WTC11 (cell line): ENCODE measurements at regions not wholly inside any gene's neighbourhood (a gene's known extent, or its start where the extent isn't known, plus 50 kb on each side); places are given as distances from the start of the nearest gene placed in this dataset.

Experiments
- ATAC-seq: fragments of 200-7000 bp; cut with Tn5 transposase; 2 replicates; pipeline ENCODE4 v1.10.0; 2021; ENCODE audit warnings: mild to moderate bottlenecking, moderate library complexity
- CTCF ChIA-PET: fragments of 300-600 bp; sonication (Branson Sonifier 250); formaldehyde crosslinking; loops from one replicate; lab custom pipeline; 2021; ENCODE audit warnings: antibody characterized with exemption; lab: Charles Lee
- POLR2A ChIA-PET: fragments of 350-600 bp; sonication (Branson Sonifier 250); formaldehyde crosslinking; loops from one replicate; lab custom pipeline; 2021; ENCODE audit warnings: antibody characterized with exemption; lab: Charles Lee
- DNase-seq: peaks from one replicate; pipeline ENCODE4 v3.0.0; 2021; ENCODE audit warnings: low spot score
- H3K27ac Mint-ChIP-seq: 2 replicates; pipeline ENCODE4 v1.8.0; 2021; ENCODE audit warnings: mixed read lengths
- H3K27me3 Mint-ChIP-seq: 2 replicates; pipeline ENCODE4 v1.8.0; 2021; ENCODE audit warnings: low read depth, mild to moderate bottlenecking, moderate library complexity, mixed read lengths
- H3K36me3 Mint-ChIP-seq: 2 replicates; pipeline ENCODE4 v1.8.0; 2021; ENCODE audit warnings: mixed read lengths
- H3K4me1 Mint-ChIP-seq: 2 replicates; pipeline ENCODE4 v1.8.0; 2022; ENCODE audit warnings: mixed read lengths
- H3K4me3 Mint-ChIP-seq: 2 replicates; pipeline ENCODE4 v1.8.0; 2021; ENCODE audit warnings: mild to moderate bottlenecking, moderate library complexity, mixed read lengths
- H3K9me3 Mint-ChIP-seq: 2 replicates; pipeline ENCODE4 v1.8.0; 2021; ENCODE audit warnings: mixed read lengths
- ARID4B ChIP-seq: sonication (generic); formaldehyde crosslinking; IDR thresholded peaks from 2 replicates; pipeline ENCODE4 v1.8.0; 2023; ENCODE audit warnings: missing genetic modification reagents, mild to moderate bottlenecking, borderline replicate concordance
- FOXK1 ChIP-seq: sonication (generic); formaldehyde crosslinking; IDR thresholded peaks from 2 replicates; pipeline ENCODE4 v1.8.0; 2022; ENCODE audit warnings: mild to moderate bottlenecking, moderate library complexity, missing genetic modification reagents
- GRHL2 ChIP-seq: fragments of 250-450 bp; sonication (Bioruptor Pico); IDR thresholded peaks from 2 replicates; pipeline ENCODE4 v1.8.0; 2022; ENCODE audit warnings: mild to moderate bottlenecking, moderate library complexity; ENCODE audit not compliant: insufficient replicate concordance, severe bottlenecking
- MLX ChIP-seq: sonication (generic); formaldehyde crosslinking; IDR thresholded peaks from 2 replicates; pipeline ENCODE4 v1.8.1; 2023; ENCODE audit warnings: mild to moderate bottlenecking, missing genetic modification reagents, moderate library complexity
- ZNF317 ChIP-seq: sonication (generic); formaldehyde crosslinking; IDR thresholded peaks from 2 replicates; pipeline ENCODE4 v1.8.1; 2023; ENCODE audit warnings: low read depth, mild to moderate bottlenecking, moderate library complexity, missing genetic modification reagents, borderline replicate concordance
- ZNF671 ChIP-seq: fragments of 250-450 bp; sonication (Bioruptor Pico); IDR thresholded peaks from 2 replicates; pipeline ENCODE4 v1.8.0; 2021; ENCODE audit warnings: mild to moderate bottlenecking
- TF ChIP-seq, protein P1 (sequence below): sonication (generic); formaldehyde crosslinking; IDR thresholded peaks from 2 replicates; pipeline ENCODE4 v1.8.1; 2022; ENCODE audit warnings: low read depth, mild to moderate bottlenecking, moderate library complexity, missing genetic modification reagents, borderline replicate concordance
- TF ChIP-seq, protein P2 (sequence below): sonication (generic); formaldehyde crosslinking; IDR thresholded peaks from 2 replicates; pipeline ENCODE4 v1.8.1; 2023; ENCODE audit warnings: mild to moderate bottlenecking, missing genetic modification reagents
- TF ChIP-seq, protein P3 (sequence below): sonication (generic); formaldehyde crosslinking; conservative IDR thresholded peaks from 2 replicates; pipeline ENCODE4 v1.8.1; 2023; ENCODE audit warnings: mild to moderate bottlenecking, low read depth, missing genetic modification reagents, moderate library complexity

GRCh38 chr3:127137757-127138536, 55.0 kb upstream of the PRR23E start (continued):
- TF ChIP-seq GRHL2 (no peak), MLX (CRISPR knock-in tag) (no peak), ARID4B (CRISPR knock-in tag) (no peak)
- TF ChIP-seq, protein P1, sequence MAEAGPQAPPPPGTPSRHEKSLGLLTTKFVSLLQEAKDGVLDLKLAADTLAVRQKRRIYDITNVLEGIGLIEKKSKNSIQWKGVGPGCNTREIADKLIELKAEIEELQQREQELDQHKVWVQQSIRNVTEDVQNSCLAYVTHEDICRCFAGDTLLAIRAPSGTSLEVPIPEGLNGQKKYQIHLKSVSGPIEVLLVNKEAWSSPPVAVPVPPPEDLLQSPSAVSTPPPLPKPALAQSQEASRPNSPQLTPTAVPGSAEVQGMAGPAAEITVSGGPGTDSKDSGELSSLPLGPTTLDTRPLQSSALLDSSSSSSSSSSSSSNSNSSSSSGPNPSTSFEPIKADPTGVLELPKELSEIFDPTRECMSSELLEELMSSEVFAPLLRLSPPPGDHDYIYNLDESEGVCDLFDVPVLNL (CRISPR knock-in tag), result no peak

DNA sequence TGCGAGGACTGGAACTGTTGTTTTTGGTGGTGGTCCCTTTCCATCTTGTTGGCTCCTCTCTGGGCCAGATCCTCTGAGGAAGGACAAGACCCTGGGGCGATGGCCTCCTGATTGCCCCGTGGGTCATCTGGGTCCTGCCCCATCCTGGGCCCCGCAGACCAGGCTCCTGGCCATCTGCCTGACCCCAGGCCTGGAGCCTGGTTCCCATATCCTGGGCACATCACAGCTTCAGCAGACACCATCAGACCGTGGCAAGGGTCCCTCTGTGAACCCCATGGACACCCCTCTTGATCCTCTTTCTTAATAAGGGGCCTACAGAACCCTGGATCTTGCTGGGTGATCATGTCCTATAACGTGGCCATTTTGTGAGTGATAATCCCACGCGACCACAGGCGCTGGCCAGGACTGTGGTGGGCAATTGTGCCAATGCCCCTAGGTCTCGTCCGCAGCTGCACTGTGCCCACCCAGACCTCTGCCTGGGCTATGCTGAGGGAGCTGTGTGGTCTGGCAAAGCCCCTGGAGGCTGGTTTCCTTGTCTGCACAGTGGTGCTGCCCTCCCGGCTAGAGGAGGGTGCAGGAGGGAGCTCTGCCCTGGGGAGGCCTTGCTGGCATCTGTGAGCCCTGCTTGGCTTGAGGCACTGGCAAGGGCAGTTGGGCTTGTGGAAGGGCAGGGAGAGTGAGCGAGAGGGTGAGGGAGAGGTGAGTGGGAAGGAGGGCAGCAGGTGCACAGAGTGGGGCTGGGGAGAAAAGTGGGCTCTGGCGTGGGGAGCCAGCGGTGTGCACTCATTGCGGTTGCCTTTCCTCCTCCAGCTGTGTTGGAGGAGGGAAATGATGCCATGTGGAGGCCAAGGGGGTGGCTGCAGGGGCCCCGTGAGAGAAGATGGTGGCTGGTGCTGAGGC, 53.1 kb upstream of the PRR23E start:
- Mint-ChIP-seq H3K27me3 (peaks cover 26% of the 10 kb centered on the region), H3K27ac (no peak overlapping the region), H3K36me3 (peaks cover 5% of the 10 kb centered on the region), H3K4me1 (peaks cover 17% of the 10 kb centered on the region), H3K9me3 (peaks cover 15% of the 10 kb centered on the region), H3K4me3 (no peak overlapping the region)
- ATAC-seq (no peak), DNase-seq (no peak)
- POLR2A ChIA-PET, result no interaction called here
- CTCF ChIA-PET, result no interaction called here
- TF ChIP-seq, protein P1 (CRISPR knock-in tag), result no peak

DNA sequence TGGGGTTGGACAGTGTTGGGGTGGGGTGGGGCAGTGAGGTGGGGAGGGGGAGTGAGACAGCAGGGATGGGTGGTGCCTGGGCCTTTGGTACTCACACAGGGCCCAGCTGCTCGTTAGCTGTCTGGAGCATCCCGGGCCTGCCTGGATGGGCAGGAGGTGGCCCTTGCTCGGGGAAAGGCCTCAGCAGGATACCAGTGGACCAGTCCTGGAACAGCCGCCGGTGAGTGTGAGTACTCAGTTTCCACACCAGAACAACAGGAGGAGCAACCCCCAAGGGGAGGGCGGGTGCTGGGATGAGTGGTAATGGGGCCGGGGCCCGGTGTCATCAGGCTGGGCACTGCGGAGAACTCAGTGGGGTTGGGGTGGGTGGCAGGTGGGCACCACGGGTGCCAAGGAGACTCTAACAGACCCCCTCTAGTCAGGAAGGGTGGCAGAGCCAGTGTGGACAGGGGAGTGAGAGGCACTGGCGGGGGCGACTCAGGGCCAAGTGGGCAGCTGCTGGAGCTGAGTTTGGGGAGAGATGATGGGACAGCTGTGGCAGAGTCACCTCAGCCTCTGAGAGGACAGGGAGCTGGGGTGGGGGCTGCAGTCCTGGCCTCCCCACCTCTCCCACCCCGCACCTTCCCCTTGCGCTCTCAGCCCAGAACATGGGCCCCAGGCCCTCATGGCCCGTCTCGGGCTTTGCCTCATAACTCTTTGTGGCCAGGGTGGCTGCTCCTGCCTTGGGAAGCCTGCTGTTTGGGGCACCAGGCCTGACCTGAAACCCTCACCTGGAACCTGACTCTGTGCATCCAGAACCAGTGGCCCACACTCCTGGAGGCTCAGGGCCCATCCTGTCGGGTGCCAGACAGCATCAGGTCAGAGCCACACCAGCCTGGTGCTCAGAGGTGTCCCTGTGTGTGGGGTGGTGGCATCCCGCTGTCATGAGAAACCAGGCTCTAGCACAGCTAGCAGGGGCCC, 52.1 kb upstream of the PRR23E start:
- CTCF ChIA-PET, result no interaction called here
- ATAC-seq, result no peak
- H3K4me1 Mint-ChIP-seq, result peaks cover 11% of the 10 kb centered on the region
- POLR2A ChIA-PET, result no interaction called here
- H3K27ac Mint-ChIP-seq, result no peak overlapping the region
- no peak overlapping the region for H3K4me3 Mint-ChIP-seq
- no peak for TF ChIP-seq ZNF317 (CRISPR knock-in tag)
- TF ChIP-seq, protein P2, sequence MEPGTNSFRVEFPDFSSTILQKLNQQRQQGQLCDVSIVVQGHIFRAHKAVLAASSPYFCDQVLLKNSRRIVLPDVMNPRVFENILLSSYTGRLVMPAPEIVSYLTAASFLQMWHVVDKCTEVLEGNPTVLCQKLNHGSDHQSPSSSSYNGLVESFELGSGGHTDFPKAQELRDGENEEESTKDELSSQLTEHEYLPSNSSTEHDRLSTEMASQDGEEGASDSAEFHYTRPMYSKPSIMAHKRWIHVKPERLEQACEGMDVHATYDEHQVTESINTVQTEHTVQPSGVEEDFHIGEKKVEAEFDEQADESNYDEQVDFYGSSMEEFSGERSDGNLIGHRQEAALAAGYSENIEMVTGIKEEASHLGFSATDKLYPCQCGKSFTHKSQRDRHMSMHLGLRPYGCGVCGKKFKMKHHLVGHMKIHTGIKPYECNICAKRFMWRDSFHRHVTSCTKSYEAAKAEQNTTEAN (CRISPR knock-in tag), result no peak
- TF ChIP-seq FOXK1 (CRISPR knock-in tag), result no peak
- TF ChIP-seq, protein P3, sequence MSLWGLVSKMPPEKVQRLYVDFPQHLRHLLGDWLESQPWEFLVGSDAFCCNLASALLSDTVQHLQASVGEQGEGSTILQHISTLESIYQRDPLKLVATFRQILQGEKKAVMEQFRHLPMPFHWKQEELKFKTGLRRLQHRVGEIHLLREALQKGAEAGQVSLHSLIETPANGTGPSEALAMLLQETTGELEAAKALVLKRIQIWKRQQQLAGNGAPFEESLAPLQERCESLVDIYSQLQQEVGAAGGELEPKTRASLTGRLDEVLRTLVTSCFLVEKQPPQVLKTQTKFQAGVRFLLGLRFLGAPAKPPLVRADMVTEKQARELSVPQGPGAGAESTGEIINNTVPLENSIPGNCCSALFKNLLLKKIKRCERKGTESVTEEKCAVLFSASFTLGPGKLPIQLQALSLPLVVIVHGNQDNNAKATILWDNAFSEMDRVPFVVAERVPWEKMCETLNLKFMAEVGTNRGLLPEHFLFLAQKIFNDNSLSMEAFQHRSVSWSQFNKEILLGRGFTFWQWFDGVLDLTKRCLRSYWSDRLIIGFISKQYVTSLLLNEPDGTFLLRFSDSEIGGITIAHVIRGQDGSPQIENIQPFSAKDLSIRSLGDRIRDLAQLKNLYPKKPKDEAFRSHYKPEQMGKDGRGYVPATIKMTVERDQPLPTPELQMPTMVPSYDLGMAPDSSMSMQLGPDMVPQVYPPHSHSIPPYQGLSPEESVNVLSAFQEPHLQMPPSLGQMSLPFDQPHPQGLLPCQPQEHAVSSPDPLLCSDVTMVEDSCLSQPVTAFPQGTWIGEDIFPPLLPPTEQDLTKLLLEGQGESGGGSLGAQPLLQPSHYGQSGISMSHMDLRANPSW (CRISPR knock-in tag), result no peak
- no peak for TF ChIP-seq ZNF671
- H3K27me3 Mint-ChIP-seq, result peaks cover 17% of the 10 kb centered on the region
- DNase-seq, result no peak
- H3K36me3 Mint-ChIP-seq, result peaks cover 5% of the 10 kb centered on the region
- H3K9me3 Mint-ChIP-seq, result peaks cover 15% of the 10 kb centered on the region
